ENCODE measurements at regions not wholly inside any gene's neighbourhood (a gene's known extent, or its start where the extent isn't known, plus 50 kb on each side); places are given as distances from the start of the nearest gene placed in this dataset.

GRCh38 chr18:33901894-33902512 is 322.7 kb downstream of the NOL4 start:
- no peak for TF ChIP-seq CTCF (IDR thresholded peaks at IDR 0.05)
- intact Hi-C loops (cut with DNase I), result no loop called here

GRCh38 chr18:33900638-33901037 is 322.6 kb downstream of the ASXL3 start:
- H3K4me1 ChIP-seq, result no peaks in the 10 kb centered on the region
- no peak for DNase-seq
- no peak overlapping the region for H3K4me3 ChIP-seq
- no peaks in the 10 kb centered on the region for H3K36me3 ChIP-seq
- no peaks in the 10 kb centered on the region for H3K9me3 ChIP-seq
- TF ChIP-seq CTCF (IDR thresholded peaks at IDR 0.05), result no peak
- no peaks in the 10 kb centered on the region for H3K27me3 ChIP-seq (ENCODE audit: low read depth)
- no peak for ATAC-seq
- intact Hi-C loops (cut with DNase I), result no loop called here
- H3K27ac ChIP-seq, result no peak overlapping the region

More at GRCh38 chr18:33901894-33902512, 322.7 kb downstream of the NOL4 start:
- no peak overlapping the region for H3K4me3 ChIP-seq
- no peaks in the 10 kb centered on the region for H3K4me1 ChIP-seq
- no peak for ATAC-seq
- H3K9me3 ChIP-seq, result no peaks in the 10 kb centered on the region
- no peaks in the 10 kb centered on the region for H3K36me3 ChIP-seq
- H3K27me3 ChIP-seq (ENCODE audit: low read depth), result no peaks in the 10 kb centered on the region
- DNase-seq, result no peak
- H3K27ac ChIP-seq, result no peak overlapping the region

GRCh38 chr18:33898427-33898826 is 320.4 kb downstream of the ASXL3 start:
- no peaks in the 10 kb centered on the region for H3K36me3 ChIP-seq
- H3K9me3 ChIP-seq, result no peaks in the 10 kb centered on the region
- no peak overlapping the region for H3K27ac ChIP-seq
- no peak for TF ChIP-seq CTCF (IDR thresholded peaks at IDR 0.05)
- H3K4me1 ChIP-seq, result no peaks in the 10 kb centered on the region
- intact Hi-C loops (cut with DNase I), result no loop called here
- H3K27me3 ChIP-seq (ENCODE audit: low read depth), result no peaks in the 10 kb centered on the region
- ATAC-seq, result no peak
- H3K4me3 ChIP-seq, result no peak overlapping the region
- DNase-seq, result no peak

- Histone ChIP-seq H3K4me3 (no peak overlapping the region), H3K9me3 (no peaks in the 10 kb centered on the region), H3K27ac (no peak overlapping the region), H3K4me1 (no peaks in the 10 kb centered on the region), H3K36me3 (no peaks in the 10 kb centered on the region), H3K27me3 (ENCODE audit: low read depth) (no peaks in the 10 kb centered on the region)
- DNase-seq (no peak), ATAC-seq (no peak)
- no peak for TF ChIP-seq CTCF (IDR thresholded peaks at IDR 0.05)
- intact Hi-C loops (cut with DNase I), result no loop called here
Observed at GRCh38 chr18:33878213-33878612, 300.2 kb downstream of the ASXL3 start.

- H3K4me1 ChIP-seq, result no peaks in the 10 kb centered on the region
- no peaks in the 10 kb centered on the region for H3K9me3 ChIP-seq
- no peaks in the 10 kb centered on the region for H3K27me3 ChIP-seq (ENCODE audit: low read depth)
- DNase-seq (no peak), ATAC-seq (no peak)
- H3K36me3 ChIP-seq, result no peaks in the 10 kb centered on the region
- intact Hi-C loops (cut with DNase I), result no loop called here
- H3K27ac ChIP-seq, result no peak overlapping the region
- TF ChIP-seq CTCF (IDR thresholded peaks at IDR 0.05), result no peak
- H3K4me3 ChIP-seq, result no peak overlapping the region
Observed at GRCh38 chr18:33875029-33875565, 297.1 kb downstream of the ASXL3 start.
